KBM-7 (cell line): ENCODE measurements at regions not wholly inside any gene's neighbourhood (a gene's known extent, or its start where the extent isn't known, plus 50 kb on each side); places are given as distances from the start of the nearest gene placed in this dataset.

Source experiments
- DNase-seq: peaks from one replicate; pipeline ENCODE4 v3.0.0-alpha.2; 2015
- in situ Hi-C: fragments of 300-500 bp; cut with MboI; formaldehyde crosslinking; loops from 2 replicates; pipeline ENCODE4 v1.14.3; 2020; ENCODE audit warnings: low sequenced_read_pairs, low pct_unique_long_range_greater_than_20kb, mixed read lengths

- in situ Hi-C loops = no loop called here
- DNase-seq = no peak
Observed at GRCh38 chrX:65035446-65035770, 59.2 kb upstream of the ZC4H2 start.

GRCh38 chrX:65034668-65035445 lies 58.6 kb upstream of the ZC4H2 start, which contains the start of gene ZC3H12B:
ZC3H12B (plus strand) TSS chrX:65034826.
- peak; percentile 92 for DNase-seq
- in situ Hi-C loops = no loop called here

GRCh38 chrX:65034292-65034667 lies 58.0 kb upstream of the ZC4H2 start:
- no peak for DNase-seq
- in situ Hi-C loops = no loop called here
